ENCODE measurements at regions not wholly inside any gene's neighbourhood (a gene's known extent, or its start where the extent isn't known, plus 50 kb on each side); places are given as distances from the start of the nearest gene placed in this dataset.

DNA sequence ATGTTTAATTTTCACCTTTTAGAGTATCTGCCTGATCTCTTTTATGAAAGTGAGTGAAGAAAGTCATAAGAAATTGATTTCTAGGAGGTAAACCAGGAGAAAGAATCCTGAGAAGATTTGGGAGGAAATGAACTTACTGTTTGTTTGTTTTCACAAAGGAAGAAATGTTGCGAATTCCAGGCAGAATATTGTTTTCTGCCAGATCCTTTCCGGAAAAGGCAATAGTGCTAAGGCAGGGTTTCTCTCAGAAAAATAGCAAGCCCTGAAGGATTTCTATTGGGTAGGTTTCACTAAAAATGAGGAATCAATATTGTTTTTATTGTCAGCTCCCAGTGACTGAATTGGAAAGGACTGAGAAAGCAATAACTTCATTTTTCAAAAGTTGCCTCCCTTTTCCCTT is 85.7 kb upstream of the TGFBR2 start:
- DNase-seq (ENCODE audit: low read depth), result no peak

DNA sequence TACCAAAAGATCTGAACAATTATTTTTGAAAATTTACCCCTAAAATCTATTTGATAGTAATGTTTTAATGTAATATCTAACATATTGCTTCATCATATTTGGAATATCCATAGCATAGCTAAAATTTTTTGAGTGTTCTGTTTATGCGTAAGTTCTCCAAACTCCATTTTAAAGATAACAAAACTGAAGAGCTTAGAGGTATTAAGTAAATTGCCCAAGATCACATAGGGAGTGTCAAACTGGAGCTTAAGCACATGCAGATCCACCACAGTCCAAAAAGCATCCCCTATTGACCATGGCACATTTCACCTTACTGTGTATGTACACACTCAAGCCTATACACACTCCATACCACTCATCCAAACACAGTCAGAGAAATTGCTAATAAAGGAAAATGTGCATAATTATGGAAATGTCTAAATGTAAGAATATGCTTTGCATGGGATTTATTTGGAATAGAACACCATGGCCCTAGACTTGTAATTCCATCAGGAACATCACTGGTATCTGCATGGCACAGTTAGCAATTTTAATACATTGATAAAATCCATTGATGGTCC is 85.2 kb upstream of the TGFBR2 start:
- DNase-seq (ENCODE audit: low read depth), result no peak

DNA sequence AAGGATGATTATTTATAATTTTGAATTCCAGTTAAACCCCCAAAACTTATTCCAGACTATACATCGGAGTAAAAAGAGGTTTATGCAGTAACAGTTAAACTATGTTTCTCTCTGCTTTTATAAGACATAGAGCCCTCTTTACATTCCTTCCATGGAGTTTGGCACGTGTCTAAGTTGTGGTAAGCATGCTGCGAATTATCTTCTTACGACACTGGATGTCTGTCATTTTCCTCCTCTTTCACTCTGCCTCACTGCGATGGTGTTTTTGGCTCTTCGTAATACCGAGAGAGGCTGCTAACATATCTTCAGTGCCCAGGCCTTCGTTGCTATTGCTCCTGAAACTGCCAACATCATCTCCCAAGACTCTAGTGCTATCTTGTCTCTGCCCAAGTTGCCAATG is 83.9 kb upstream of the TGFBR2 start:
- DNase-seq (ENCODE audit: low read depth), result no peak

DNA sequence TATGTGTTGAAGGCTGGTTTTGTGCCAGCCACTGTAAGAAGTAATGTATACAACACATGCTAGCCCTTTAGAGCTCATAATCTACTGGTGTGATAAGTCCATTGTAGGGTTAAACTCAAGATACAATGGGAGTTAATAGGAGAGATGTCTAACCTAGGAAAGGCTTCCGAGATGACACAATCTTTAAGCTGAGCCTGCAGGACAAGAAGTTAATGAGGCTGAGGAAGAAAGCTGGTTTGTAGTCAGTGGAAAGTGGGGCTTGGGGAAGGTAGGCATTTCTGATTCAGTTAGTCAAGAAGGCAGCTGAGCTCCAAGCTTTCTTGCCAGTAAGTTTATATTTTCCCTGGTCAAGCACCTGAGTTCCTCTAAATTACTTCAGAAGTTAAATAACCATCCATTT is 83.0 kb upstream of the TGFBR2 start:
- no peak for DNase-seq (ENCODE audit: low read depth)

DNA sequence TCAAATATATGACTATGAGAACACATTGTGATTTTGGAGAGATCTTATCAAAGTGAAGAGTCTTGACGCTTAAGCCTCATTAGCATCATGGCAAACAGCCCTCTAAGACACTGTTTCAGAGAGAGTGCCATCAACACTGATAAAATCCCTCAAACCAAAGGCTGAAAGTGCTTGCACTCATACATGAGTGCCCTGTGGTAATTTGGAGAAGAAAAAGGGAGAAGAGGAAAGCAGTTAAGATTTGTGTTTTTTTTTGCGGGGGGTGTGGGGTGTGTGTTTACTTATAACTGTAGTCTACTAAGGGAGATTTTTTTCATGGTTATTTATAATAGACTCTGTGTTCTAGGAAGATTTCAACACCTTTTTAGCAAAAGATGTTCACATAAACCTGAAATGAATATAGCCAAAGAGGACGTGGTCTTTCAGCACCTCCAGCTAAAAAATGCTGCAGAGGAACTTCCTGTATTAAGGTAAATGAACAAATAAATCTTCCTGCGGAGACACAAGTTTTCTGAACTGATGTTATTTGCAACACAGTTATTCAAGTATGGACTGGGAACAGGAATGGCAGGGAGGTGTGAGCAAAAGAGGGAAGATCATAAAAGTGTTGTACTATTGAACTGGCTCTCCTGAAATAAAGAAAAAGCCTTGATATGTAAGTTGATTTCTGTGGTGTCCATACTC is 81.9 kb upstream of the TGFBR2 start:
- no peak for DNase-seq (ENCODE audit: low read depth)

DNA sequence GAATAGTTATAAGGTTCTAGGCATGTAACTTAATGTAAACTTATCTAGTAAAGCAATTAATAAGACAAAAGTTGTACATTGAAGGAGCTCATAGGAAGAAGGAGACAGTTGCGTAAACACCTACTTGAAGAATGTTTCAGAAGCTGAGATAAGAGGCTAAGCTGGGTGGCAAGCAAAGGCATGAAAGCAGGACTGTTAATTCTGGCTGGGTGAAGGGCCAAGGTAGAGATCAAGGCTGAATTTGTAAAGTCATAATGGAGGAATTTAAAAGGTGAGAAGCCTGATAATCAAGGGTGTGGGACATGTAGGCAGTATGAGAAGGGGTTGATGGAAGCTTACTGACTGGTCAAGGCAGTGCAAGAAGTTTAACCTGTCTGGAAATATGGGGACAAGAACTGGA is 80.4 kb upstream of the TGFBR2 start:
- no peak for DNase-seq (ENCODE audit: low read depth)

DNA sequence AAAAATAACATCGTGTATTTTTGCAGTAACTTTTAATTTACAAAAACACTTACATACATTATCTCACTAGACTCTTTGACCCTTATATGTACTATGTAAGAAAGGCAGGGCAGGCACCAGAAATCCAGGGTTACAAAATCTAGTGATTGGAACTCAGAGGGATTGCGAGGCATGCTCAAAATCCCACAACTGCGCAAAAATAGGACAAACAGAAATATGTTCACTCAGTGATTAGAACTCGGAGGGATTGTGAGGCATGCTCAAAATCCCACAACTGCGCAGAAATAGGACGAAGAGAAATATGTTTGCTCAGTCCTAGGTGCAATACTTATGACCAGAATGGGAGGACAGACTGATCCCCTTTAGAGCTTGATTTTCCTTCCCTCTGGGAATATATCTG is 79.2 kb upstream of the TGFBR2 start:
- no peak for DNase-seq (ENCODE audit: low read depth)

DNA sequence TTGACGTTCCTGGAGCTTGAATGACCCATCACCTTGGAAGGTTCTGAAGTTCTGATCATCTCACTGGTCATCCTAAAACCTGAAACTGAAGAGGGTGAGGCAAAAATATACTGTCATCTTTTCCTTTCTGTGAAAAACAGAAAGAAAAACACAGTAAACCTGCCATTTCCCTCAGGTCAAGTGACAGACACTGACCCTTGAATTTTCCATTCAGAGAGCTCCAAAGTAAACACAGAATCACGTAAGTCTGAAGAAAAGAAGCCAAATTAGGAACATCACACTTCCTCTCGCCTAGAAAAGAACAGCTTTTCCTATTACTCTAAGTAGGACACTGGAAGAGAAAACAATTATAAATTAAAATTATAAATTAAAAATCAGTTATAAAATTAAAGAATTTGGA is 78.7 kb upstream of the TGFBR2 start:
- no peak for DNase-seq (ENCODE audit: low read depth)

DNA sequence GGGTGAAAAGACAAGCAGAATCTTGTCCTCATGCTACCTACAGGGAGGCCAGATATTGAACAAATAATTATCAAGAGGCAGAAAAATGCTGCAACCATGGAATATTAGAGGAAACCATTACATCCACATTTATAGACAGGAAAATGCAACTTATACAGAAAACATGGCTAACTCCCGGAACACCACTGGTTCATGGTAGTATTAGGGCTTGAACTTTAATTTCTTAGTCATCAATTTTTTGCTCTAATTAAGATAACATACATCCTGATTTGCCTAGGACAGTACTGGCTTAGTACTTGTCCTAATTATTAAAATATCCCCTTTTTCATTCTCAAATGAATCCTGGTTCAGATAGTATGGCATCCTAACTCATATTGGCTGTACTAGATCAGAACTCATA is 76.3 kb upstream of the TGFBR2 start:
- no peak for DNase-seq (ENCODE audit: low read depth)

DNA sequence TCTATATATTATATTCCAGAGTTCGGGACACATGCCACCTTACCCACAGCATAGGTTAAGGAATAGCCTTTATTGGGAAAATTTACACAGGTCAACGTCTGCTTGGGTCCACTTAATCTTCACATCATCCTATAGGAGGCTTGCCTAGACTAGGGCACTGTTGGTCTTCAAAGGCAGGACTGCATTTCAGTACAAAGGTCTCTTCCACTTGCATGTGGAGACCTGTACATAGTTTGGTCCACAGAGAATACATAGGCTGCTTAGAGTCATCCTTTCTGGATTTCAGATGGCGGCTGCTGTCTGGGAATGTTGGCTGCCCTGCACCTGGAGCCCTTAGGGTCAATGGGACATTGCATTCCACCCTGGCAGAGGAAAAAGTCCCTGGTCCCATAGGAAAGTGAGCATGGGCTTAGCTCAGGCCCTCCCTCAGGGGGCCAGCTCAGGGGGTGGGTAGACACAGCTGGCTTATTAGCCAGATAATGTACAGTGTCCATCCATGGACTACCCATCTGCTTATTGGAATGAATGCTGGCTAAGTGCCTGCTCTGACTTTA is 75.3 kb upstream of the TGFBR2 start:
- no peak for DNase-seq (ENCODE audit: low read depth)

DNA sequence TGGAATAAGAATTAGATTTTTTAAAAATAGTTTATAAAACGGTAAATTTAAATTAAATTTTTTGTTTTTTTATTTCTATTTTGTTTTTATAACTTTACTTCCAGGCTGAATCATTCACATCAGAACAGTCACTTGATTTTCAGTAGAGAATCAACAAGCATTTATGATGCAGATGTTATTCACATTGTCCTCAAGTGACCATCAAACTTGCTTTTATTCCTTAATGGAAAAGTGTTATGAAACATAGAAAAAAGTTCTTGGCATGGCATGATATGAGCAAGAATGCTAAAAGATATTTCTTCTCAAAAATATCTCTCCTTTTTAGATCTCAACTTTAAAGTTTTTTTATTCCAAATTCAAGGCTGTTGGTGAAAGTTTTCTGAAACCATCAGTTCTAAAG is 70.9 kb upstream of the TGFBR2 start:
- no peak for DNase-seq (ENCODE audit: low read depth)

DNA sequence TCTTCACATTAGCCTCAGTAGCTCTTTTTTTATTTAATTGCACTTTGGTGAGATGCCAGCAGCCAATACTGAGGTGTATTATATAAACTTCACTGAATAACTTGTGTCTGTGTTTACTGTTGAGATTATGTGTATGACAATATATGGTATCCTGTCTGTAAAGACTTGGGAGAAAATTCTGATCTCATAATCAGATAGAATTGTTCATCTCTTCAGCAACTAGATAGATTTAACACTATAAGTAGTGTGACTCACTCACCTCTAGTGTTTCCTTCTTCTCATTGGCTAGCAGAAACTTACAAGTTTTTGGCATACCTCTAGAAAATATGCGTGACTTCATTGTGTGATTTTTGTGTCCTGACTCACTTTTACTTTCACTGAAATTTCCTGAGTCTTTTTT is 67.6 kb upstream of the TGFBR2 start:
- DNase-seq (ENCODE audit: low read depth), result peak; percentile 82

DNA sequence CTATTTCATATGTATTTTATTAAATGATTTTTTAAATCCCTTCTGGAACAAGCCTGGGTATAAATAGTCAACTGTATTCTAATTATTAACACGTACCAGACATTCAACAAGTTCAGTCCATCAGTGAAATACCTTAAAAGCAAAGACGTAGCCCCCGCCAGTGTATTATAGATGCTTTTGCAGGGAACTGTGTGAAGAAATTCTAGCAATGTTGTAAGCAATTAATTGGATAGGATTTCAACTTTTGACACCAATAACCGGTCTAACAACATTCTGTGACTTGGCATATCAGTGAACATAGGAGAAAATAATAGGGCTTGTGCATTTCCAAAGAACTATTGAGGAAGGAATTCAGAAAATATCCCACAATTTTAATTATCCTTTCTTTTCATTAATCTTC is 67.2 kb upstream of the TGFBR2 start:
- DNase-seq (ENCODE audit: low read depth), result no peak

DNA sequence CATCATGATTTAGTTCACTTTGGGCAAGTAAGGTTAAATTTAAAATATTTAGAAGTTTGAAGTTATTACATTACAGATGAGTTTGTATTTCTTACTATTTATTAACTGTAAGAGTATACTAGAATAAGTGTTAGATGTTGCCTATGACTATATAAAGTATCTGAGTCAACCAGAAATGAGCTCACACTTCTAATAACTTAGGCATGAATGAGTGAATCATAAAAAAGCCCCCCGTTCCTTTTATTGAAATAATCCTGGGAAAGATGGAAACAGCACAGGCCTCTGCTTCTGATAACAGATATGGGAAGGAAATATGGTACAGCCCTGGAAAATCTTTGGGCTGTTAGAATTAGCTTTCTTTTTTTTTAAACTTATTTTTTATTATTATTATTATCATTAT is 66.6 kb upstream of the TGFBR2 start:
- peak; percentile 33 for DNase-seq (ENCODE audit: low read depth)

DNA sequence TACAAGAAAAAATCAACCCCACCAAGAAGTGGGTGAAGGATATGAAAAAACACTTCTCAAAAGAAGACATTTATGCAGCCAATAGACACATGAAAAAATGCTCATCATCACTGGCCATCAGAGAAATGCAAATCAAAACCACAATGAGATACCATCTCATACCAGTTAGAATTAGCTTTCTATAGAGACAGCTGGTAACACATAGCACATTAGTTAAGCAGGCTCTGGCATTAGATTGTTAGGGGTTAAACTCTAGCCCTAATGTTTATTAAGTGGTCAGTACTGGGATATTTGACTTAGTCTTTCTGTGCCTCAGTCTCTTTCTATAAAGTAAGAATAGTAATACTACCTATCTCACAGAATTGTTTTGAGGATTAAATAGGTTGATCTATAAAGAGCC is 65.2 kb upstream of the TGFBR2 start:
- peak; percentile 8 for DNase-seq (ENCODE audit: low read depth)

DNA sequence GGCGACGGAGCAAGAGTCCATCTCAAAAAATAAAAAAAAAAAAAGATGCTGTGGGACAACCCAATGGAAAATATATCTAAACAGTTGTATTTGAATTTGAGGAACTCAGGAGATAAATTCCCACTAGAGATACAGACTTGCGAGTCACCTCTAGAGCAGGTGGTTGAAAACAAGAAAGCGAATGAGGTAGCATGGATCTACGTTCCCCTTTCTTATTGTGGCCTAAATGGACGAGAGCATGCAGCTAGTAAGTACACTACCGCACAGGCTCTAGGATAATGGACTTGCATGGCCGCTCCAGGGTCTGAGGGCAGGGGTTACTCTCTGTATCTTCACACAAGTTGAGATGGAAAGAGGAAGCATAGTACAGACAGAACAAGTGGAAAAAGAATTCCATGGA is 63.5 kb upstream of the TGFBR2 start:
- no peak for DNase-seq (ENCODE audit: low read depth)

DNA sequence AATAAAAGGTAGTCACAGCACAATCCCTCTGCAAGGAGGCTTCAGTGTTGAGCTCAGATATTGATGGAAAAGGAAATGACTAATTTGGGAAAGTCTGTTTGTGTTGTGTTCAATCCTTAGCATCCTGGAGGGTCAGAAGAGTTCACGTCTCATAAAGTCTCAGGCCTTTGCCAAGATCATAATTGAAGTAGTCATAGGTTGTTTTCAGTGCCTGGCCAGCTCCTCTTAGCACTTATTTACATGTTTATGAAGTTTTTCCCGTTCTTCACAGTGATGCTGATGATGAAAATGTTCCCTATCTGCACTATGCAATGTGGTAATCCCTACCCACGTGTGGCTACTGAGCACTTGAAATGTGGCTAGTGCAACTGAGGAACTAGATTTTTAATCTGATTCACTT is 61.6 kb upstream of the TGFBR2 start:
- peak; percentile 88 for DNase-seq (ENCODE audit: low read depth)

DNA sequence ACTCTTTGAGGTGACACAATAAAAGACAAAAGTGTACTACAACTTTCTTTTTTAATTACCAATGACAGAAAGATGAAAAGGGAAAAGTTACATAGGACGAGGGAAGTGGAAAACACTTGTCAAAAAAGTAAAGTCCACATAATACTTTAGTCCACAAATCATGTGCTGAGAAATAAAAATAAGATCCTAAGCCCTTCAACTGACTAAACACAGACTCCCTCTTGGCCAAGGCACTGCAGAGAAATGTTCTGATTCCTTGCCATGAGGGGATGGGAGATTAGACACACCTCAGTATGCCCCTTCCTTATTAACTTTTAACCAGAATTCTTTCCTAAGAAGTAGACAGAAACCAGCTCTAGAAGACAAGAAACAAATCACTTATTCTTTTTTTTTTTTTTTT is 59.5 kb upstream of the TGFBR2 start:
- no peak for DNase-seq (ENCODE audit: low read depth)

DNA sequence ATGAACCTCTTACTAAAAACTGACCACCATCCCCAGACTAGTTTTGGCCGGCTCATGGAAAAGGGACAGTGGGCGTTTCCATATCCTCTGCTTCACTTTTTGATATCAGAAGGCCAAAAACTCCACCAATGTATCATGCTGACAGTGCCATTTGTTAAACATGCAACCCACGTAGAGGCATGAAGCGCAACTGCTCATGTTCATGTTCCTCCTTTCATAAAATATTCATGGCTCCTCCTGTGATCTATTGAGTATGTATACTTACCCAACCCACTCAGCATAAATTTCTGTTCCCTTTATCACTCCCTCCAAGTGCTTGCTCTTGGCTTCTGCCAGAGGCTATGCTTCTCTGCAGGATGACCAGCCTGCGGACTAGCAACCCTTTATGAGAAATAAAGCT is 58.7 kb upstream of the TGFBR2 start:
- DNase-seq (ENCODE audit: low read depth), result no peak

DNA sequence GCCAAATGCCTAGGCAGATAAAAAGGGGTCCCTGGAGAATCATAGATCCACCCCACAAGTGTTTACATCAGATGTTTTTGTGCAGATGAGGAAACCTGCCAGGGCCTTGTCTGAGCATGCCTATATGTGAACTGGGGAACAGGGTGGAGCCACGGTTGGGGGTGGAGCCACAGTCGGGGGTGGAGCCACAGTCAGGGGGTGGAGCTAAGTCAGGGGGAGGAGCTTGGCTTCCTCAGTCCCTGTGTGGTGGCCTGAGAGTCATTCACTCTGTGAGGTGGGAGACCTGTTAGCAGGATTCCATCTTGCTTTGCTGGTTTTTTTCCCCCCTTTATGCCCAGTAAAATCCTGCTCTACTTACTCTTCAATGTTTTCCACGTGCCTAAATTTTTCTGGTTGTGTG is 57.8 kb upstream of the TGFBR2 start:
- no peak for DNase-seq (ENCODE audit: low read depth)

DNA sequence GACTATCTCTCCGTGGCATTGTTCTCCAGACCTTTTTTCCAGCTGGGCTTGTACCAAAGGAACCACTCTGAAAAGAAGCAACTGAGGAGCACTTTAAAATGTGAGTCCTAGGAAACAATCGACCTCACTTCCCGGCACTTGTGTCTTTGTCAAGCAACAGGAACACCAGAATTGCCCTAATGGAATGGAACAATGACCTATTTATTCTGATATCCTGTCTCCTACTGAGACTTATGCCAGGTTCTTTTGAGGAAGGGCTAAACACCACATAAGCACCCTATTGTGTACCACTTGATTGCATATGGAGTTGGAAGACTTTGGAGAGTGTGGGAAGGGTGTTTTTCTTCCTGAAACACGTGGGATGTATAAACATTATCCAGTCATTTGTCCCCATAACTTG is 56.8 kb upstream of the TGFBR2 start:
- DNase-seq (ENCODE audit: low read depth), result no peak

DNA sequence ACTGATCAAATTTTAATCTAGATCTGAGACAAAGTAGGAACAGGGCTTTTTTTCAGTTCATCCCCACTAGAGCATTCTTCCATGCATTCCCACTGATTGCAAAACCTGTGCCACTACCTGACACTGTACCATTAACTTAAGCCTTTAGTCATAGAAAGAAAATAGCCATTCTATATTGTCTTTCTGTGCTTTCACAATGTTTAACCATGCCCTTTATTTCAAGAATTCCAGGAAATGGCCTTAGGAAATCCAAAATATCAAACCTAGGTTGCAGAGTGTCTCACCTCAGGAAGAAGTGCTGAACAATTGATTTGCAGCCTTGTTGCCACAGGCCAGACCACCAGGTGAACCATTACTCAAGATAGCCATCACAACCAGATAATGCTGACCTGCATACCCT is 56.2 kb upstream of the TGFBR2 start:
- no peak for DNase-seq (ENCODE audit: low read depth)

DNA sequence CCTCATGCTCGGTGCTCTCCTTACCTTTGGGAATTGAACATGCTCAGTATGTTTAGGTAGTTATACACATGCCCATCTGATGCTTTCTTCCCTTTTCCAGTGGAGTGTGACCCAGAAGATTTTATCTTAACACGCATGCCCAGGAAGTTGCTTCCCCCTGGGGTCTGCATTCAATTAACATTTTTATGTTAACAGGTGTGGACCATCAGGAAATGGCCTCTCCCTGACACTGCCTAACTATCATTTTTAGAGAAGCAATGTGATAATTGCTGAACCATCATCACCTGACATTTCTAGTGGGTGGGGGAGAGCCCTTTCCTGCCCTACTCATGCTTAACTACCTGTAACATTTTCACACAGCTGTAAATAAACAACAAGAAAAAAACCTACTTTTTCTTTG is 55.1 kb upstream of the TGFBR2 start:
- no peak for DNase-seq (ENCODE audit: low read depth)

DNA sequence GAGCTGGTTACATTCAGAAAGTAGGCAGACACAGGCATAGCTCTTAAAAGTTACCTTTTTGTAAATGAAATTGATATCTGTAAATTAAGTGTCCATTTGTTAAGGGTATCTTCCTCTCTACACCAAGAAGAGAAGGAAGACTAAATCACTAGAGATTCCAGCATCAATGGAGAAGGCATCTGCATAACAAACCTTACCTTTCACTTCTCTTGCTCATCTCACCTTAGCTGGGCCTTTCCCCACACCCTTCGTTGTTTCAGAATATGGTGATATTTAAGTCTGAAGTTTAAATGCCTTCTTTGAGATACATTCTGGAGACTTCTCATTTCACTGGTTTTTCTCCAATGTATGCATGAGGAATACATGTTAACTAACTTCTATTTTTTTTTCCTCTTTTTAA is 54.5 kb upstream of the TGFBR2 start:
- no peak for DNase-seq (ENCODE audit: low read depth)
